ENCODE measurements at regions not wholly inside any gene's neighbourhood (a gene's known extent, or its start where the extent isn't known, plus 50 kb on each side); places are given as distances from the start of the nearest gene placed in this dataset.
"Not testable (repeated sequence)": the region's sequence is repeated elsewhere in the genome, so short reads cannot be mapped to it uniquely, and the experiment has no call there.

- DNase-seq: not testable (repeated sequence)
Observed at GRCh38 chr2:111291566-111291965, 170.9 kb downstream of the BCL2L11 start.

GRCh38 chr2:111292232-111292968 is 171.7 kb downstream of the BCL2L11 start:
- not testable (repeated sequence) for DNase-seq

GRCh38 chr2:111294699-111295098 is 174.0 kb downstream of the BCL2L11 start:
- not testable (repeated sequence) for DNase-seq

GRCh38 chr2:111296122-111296804 is 175.5 kb downstream of the BCL2L11 start:
- DNase-seq: not testable (repeated sequence)

- DNase-seq: not testable (repeated sequence)
Observed at GRCh38 chr2:111297128-111297527, 176.4 kb downstream of the BCL2L11 start.

GRCh38 chr2:111298927-111299326 is 178.2 kb downstream of the BCL2L11 start:
- not testable (repeated sequence) for DNase-seq

GRCh38 chr2:111299635-111300034 is 178.9 kb downstream of the BCL2L11 start:
- not testable (repeated sequence) for DNase-seq

- DNase-seq: not testable (repeated sequence)
Observed at GRCh38 chr2:111301677-111302076, 181.0 kb downstream of the BCL2L11 start.

GRCh38 chr2:111302397-111303218 is 181.9 kb downstream of the BCL2L11 start:
- DNase-seq: not testable (repeated sequence)

- DNase-seq: not testable (repeated sequence)
Observed at GRCh38 chr2:111307302-111307701, 186.6 kb downstream of the BCL2L11 start.

GRCh38 chr2:111309231-111310075 is 188.7 kb downstream of the BCL2L11 start:
- not testable (repeated sequence) for DNase-seq

- not testable (repeated sequence) for DNase-seq
Observed at GRCh38 chr2:111310395-111310794, 189.7 kb downstream of the BCL2L11 start.

GRCh38 chr2:111311568-111311967 is 190.9 kb downstream of the BCL2L11 start:
- not testable (repeated sequence) for DNase-seq

- not testable (repeated sequence) for DNase-seq
Observed at GRCh38 chr2:111312897-111313607, 192.3 kb downstream of the BCL2L11 start.

GRCh38 chr2:111313711-111314110 is 193.0 kb downstream of the BCL2L11 start:
- DNase-seq: not testable (repeated sequence)

GRCh38 chr2:111315188-111315917 is 194.6 kb downstream of the BCL2L11 start:
- DNase-seq: not testable (repeated sequence)

GRCh38 chr2:111316221-111316741 is 195.6 kb downstream of the BCL2L11 start:
- not testable (repeated sequence) for DNase-seq

- DNase-seq: not testable (repeated sequence)
Observed at GRCh38 chr2:111316881-111317549, 196.3 kb downstream of the BCL2L11 start.

GRCh38 chr2:111319552-111319951 is 198.8 kb downstream of the BCL2L11 start:
- not testable (repeated sequence) for DNase-seq

GRCh38 chr2:111320264-111320663 is 199.6 kb downstream of the BCL2L11 start:
- DNase-seq: not testable (repeated sequence)

Data from NCI-H446 (cell line).